ENCODE measurements at regions not wholly inside any gene's neighbourhood (a gene's known extent, or its start where the extent isn't known, plus 50 kb on each side); places are given as distances from the start of the nearest gene placed in this dataset.

- TF ChIP-seq ZNF274 (IDR thresholded peaks at IDR 0.05; ENCODE audit: low read depth, low read length) (no peak), YY1 (IDR thresholded peaks at IDR 0.05; ENCODE audit: extremely low read depth, insufficient replicate concordance, low read depth, low read length) (no peak), SIN3A (IDR thresholded peaks at IDR 0.05; ENCODE audit: low read depth) (no peak), FOSL1 (IDR thresholded peaks at IDR 0.05; ENCODE audit: low read depth) (no peak), EGR1 (IDR thresholded peaks at IDR 0.05; ENCODE audit: low read depth) (no peak), JUND (IDR thresholded peaks at IDR 0.05) (no peak), CTCF (IDR thresholded peaks at IDR 0.05 in 2 of 3, conservative IDR thresholded peaks at IDR 0.05 in 1 of 3; ENCODE audit: borderline replicate concordance in 1 of 3, insufficient read depth in 1 of 3, low read depth in 2 of 3, low read length in 2 of 3) (no peak), SRF (IDR thresholded peaks at IDR 0.05; ENCODE audit: low read depth) (no peak), ELF1 (IDR thresholded peaks at IDR 0.05; ENCODE audit: borderline replicate concordance, low read depth) (no peak), ZFX (IDR thresholded peaks at IDR 0.05) (no peak), EZH2 (IDR thresholded peaks at IDR 0.05) (no peak), EZH2phosphoT487 (IDR thresholded peaks at IDR 0.05; ENCODE audit: borderline replicate concordance) (no peak), SP1 (IDR thresholded peaks at IDR 0.05; ENCODE audit: low read depth) (no peak), POLR2A (IDR thresholded peaks at IDR 0.05; ENCODE audit: borderline replicate concordance, extremely low read depth, insufficient read depth, insufficient read length) (no peak)
- TF ChIP-seq, protein P1, sequence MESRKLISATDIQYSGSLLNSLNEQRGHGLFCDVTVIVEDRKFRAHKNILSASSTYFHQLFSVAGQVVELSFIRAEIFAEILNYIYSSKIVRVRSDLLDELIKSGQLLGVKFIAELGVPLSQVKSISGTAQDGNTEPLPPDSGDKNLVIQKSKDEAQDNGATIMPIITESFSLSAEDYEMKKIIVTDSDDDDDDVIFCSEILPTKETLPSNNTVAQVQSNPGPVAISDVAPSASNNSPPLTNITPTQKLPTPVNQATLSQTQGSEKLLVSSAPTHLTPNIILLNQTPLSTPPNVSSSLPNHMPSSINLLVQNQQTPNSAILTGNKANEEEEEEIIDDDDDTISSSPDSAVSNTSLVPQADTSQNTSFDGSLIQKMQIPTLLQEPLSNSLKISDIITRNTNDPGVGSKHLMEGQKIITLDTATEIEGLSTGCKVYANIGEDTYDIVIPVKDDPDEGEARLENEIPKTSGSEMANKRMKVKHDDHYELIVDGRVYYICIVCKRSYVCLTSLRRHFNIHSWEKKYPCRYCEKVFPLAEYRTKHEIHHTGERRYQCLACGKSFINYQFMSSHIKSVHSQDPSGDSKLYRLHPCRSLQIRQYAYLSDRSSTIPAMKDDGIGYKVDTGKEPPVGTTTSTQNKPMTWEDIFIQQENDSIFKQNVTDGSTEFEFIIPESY (IDR thresholded peaks at IDR 0.05; ENCODE audit: extremely low read depth, insufficient replicate concordance, low read length): no peak
- Histone ChIP-seq H4K20me1 (ENCODE audit: insufficient read depth) (no peaks in the 10 kb centered on the region), H3K4me3 (replicated peaks in 1 of 2; ENCODE audit: low read depth in 1 of 2, low read length in 2 of 2) (no peak overlapping the region), H3K27me3 (ENCODE audit: insufficient read depth, low read length) (peaks cover 6% of the 10 kb centered on the region), H3K36me3 (ENCODE audit: control insufficient read depth in 1 of 2, insufficient read depth in 2 of 2, low read length in 2 of 2) (no peaks in the 10 kb centered on the region), H3K9me2 (ENCODE audit: insufficient read depth) (no peaks in the 10 kb centered on the region), H3K9ac (ENCODE audit: low read length) (no peak overlapping the region), H3K9me3 (ENCODE audit: control insufficient read depth in 1 of 2, insufficient read depth in 1 of 2, low read depth in 1 of 2, low read length in 2 of 2) (peaks cover 0 to 4% of the 10 kb centered on the region in 2 experiments; a peak in 1 of 4 replicates), H3K27ac (ENCODE audit: low read depth, low read length) (no peak overlapping the region), H3K4me2 (ENCODE audit: low read length) (no peak overlapping the region), H3K4me1 (ENCODE audit: control insufficient read depth in 1 of 2, insufficient read depth in 2 of 2, low read length in 2 of 2) (no peaks in the 10 kb centered on the region), H3K79me2 (ENCODE audit: insufficient read depth, low read length) (no peaks in the 10 kb centered on the region), H2AFZ (ENCODE audit: low read depth, low read length, poor library complexity, severe bottlenecking) (no peak overlapping the region)
- no TSS peak for BruUV-seq (replicated peaks)
- no peak for DNase-seq (ENCODE audit: low read depth, low spot score)
- RAD21 ChIA-PET (ENCODE audit: low non-redundant PET in 1 of 2, low total read pairs in 2 of 2, uncharacterized antibody in 2 of 2, unreplicated experiment in 2 of 2): no interaction called here
- POLR2A ChIA-PET: no interaction called here
- CTCF ChIA-PET: interaction anchor here (1.6 kb wide), 1 partner anchor 58 kb away, joined by 5 read pairs; no protein-coding TSS in a partner anchor
- ATAC-seq: no peak
- intact Hi-C loops (cut with micrococcal nuclease): no loop called here
These were observed 70.1 kb downstream of the NPTX2 start for GRCh38 chr7:98687111-98687751.

Measured in HCT116 (cell line).